Uterus (tissue), 3 donors: ENCODE measurements at regions not wholly inside any gene's neighbourhood (a gene's known extent, or its start where the extent isn't known, plus 50 kb on each side); places are given as distances from the start of the nearest gene placed in this dataset.

Experiments
- DNase-seq, 2 donors: peaks; one replicate each; pipeline ENCODE4 v3.0.0-alpha.2; 2019 to 2020
- H3K27ac ChIP-seq, 2 donors: fragments of 200-600 bp; sonication (generic); 1 replicate in 1 of 2; 2 replicates in 1 of 2; pipeline ENCODE4 v1.5.1; 2016 to 2018
- H3K27me3 ChIP-seq, 2 donors: fragments of 200-600 bp; sonication (generic); one replicate each; pipeline ENCODE4 v1.5.1; 2018 to 2019; ENCODE audit warnings: control low read depth in 1 of 2
- H3K36me3 ChIP-seq, 2 donors: fragments of 200-600 bp; sonication (generic); one replicate each; pipeline ENCODE4 v1.5.1; 2019; ENCODE audit warnings: control low read depth in 1 of 2
- H3K4me1 ChIP-seq, 2 donors: fragments of 200-600 bp; sonication (generic); one replicate each; pipeline ENCODE4 v1.5.1; 2018 to 2019; ENCODE audit warnings: control low read depth in 1 of 2
- H3K4me3 ChIP-seq, 2 donors: fragments of 200-600 bp; sonication (generic); 1 replicate in 1 of 2; 2 replicates in 1 of 2; pipeline ENCODE4 v1.5.1; 2018 to 2019; ENCODE audit warnings: mild to moderate bottlenecking in 1 of 2
- H3K9me3 ChIP-seq, 2 donors: fragments of 200-600 bp; sonication (generic); one replicate each; pipeline ENCODE4 v1.5.1; 2019; ENCODE audit warnings: control low read depth in 1 of 2
- CTCF ChIP-seq, 4 experiments: fragments of 200-600 bp in 2 of 4; fragments of 450-650 bp in 2 of 4; sonication (generic) in 2 of 4; IDR thresholded peaks; one replicate each; pipeline ENCODE4 v1.5.1; 2016 to 2019; ENCODE audit warnings: antibody characterized with exemption in 4 of 4, mild to moderate bottlenecking in 2 of 4, moderate library complexity in 1 of 4
- POLR2A ChIP-seq, 2 donors: fragments of 450-650 bp; IDR thresholded peaks; one replicate each; pipeline ENCODE4 v1.6.1; 2016; ENCODE audit warnings: antibody characterized with exemption in 2 of 2, mild to moderate bottlenecking in 1 of 2, moderate library complexity in 1 of 2
- intact Hi-C: fragments of 100-400 bp; cut with DNase I; formaldehyde crosslinking; loops from one replicate; pipeline ENCODE4 v1.15.1; 2023; ENCODE audit warnings: low total_unique reads
- donor health status: DM: yes; HTN: yes; CAD: no.

DNA sequence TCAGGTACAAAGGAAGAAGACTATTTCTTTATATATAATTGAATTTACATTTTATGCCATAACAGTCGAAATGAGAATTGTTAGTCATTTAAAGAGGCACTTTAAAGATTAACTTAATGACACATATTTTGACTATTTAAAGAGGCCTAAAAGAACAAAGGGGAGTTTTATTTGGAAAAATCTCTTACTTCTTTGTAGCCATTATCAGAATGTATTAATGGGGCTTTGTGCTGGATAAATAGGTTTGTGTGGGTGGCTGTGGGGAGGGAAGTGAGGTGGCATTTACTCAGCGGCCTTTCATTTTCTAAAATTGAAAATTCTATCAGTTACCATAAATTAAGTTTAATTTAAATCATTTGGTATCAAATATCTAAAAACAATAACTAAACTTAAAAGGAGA is 462.2 kb upstream of the CXADR start:
- H3K27me3 ChIP-seq = no peaks in the 10 kb centered on the region
- H3K36me3 ChIP-seq = no peaks in the 10 kb centered on the region
- DNase-seq = no peak
- intact Hi-C loops = no loop called here
- H3K9me3 ChIP-seq = no peaks in the 10 kb centered on the region
- H3K4me3 ChIP-seq = no peak overlapping the region
- TF ChIP-seq CTCF (IDR thresholded peaks at IDR 0.05) (no peak), POLR2A (IDR thresholded peaks at IDR 0.05) (no peak)
- H3K4me1 ChIP-seq = no peaks in the 10 kb centered on the region
- peak overlapping the region; percentile 30 to 59 for H3K27ac ChIP-seq

- no peaks in the 10 kb centered on the region for H3K4me1 ChIP-seq
- no peaks in the 10 kb centered on the region for H3K27me3 ChIP-seq
- TF ChIP-seq CTCF (IDR thresholded peaks at IDR 0.05) (no peak), POLR2A (IDR thresholded peaks at IDR 0.05) (no peak)
- H3K27ac ChIP-seq = peak overlapping the region; percentile 30 to 59
- intact Hi-C loops = no loop called here
- H3K4me3 ChIP-seq = no peak overlapping the region
- H3K9me3 ChIP-seq = no peaks in the 10 kb centered on the region
- H3K36me3 ChIP-seq = no peaks in the 10 kb centered on the region
- peak in 1 of 2 donors; percentile 19 for DNase-seq
These were observed 461.8 kb upstream of the CXADR start for GRCh38 chr21:17051054-17051453.

DNA sequence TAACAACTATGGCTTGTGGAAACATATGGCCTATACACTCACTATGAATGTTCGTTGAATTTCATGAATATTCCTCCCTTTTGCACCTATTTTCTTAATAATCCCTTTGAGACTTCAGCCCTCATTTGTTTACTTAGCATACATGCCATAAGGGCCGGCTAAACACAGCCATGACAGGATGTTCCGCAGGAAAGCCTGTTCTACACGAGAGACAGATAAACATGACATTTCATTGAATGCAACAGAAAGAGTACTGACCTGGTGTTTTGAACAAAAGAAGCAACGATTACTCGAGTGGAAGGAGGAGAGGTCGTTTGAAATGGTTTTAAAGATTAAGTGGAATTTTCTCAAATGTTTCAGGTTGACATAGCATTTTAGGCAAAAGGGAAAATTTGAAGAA is 459.5 kb upstream of the CXADR start:
- Histone ChIP-seq H3K27me3 (no peaks in the 10 kb centered on the region), H3K4me3 (no peak overlapping the region), H3K4me1 (no peaks in the 10 kb centered on the region), H3K9me3 (no peaks in the 10 kb centered on the region), H3K27ac (no peak overlapping the region), H3K36me3 (no peaks in the 10 kb centered on the region)
- no peak for DNase-seq
- no peak for TF ChIP-seq CTCF (IDR thresholded peaks at IDR 0.05)
- TF ChIP-seq POLR2A (IDR thresholded peaks at IDR 0.05) = no peak
- intact Hi-C loops = no loop called here

DNA sequence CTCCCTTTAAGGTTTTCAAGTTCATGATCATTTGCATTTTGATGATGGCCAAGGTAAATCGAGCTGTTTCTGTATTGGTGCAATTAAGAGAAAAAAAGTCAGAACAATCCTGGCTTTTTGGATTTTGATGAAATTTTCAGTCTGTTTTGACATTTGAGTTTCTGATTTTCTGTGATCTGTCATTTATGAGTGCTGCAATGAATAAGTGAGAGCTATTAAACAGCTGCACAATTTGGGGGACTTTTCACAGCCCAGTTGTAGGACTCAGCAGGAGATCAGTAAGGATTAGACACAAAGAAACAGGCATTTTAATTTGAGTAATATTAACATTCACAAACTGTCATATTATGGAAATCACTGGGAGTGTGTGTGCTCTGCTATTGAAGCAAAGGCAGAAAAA is 452.9 kb upstream of the CXADR start:
- TF ChIP-seq POLR2A (IDR thresholded peaks at IDR 0.05) (no peak), CTCF (IDR thresholded peaks at IDR 0.05) (no peak)

DNA sequence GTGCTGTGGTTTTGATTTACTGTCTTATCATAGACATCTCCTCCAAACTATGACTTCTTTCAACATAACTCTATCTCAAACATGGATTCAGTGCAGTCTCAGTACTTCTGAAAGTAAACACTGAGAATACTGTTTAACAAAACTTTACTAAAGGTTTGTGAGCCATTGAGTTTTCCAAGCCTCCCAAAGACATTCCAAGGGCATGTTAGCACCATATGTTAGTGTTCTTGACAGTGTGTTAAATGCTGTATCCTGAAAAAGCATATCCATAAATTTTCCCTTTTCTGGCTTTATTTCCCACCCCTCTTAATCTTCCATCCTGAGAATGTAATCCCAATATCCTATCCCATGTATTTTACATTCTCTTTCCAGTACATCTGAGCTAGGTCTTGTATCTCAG is 446.8 kb upstream of the CXADR start:
- H3K4me1 ChIP-seq = no peaks in the 10 kb centered on the region

More for the DNA sequence above, 452.9 kb upstream of the CXADR start:
- H3K27me3 ChIP-seq = no peaks in the 10 kb centered on the region
- H3K36me3 ChIP-seq = no peaks in the 10 kb centered on the region
- no peak for DNase-seq
- H3K9me3 ChIP-seq = no peaks in the 10 kb centered on the region
- intact Hi-C loops = no loop called here
- H3K4me1 ChIP-seq = no peaks in the 10 kb centered on the region
- H3K27ac ChIP-seq = no peak overlapping the region
- H3K4me3 ChIP-seq = no peak overlapping the region

More for the DNA sequence above, 446.8 kb upstream of the CXADR start:
- no peak for TF ChIP-seq POLR2A (IDR thresholded peaks at IDR 0.05)
- peak in 1 of 4 experiments; percentile 2 for TF ChIP-seq CTCF (IDR thresholded peaks at IDR 0.05)
- H3K36me3 ChIP-seq = no peaks in the 10 kb centered on the region
- no peaks in the 10 kb centered on the region for H3K27me3 ChIP-seq
- DNase-seq = no peak
- no peak overlapping the region for H3K4me3 ChIP-seq
- no peak overlapping the region for H3K27ac ChIP-seq
- intact Hi-C loops = no loop called here
- H3K9me3 ChIP-seq = no peaks in the 10 kb centered on the region
